ENCODE measurements at regions not wholly inside any gene's neighbourhood (a gene's known extent, or its start where the extent isn't known, plus 50 kb on each side); places are given as distances from the start of the nearest gene placed in this dataset.

- DNase-seq (ENCODE audit: low read depth in 3 of 3): no peak
Measured at GRCh38 chr14:39768589-39768988, 336.4 kb upstream of the FBXO33 start.

- no peak for DNase-seq (ENCODE audit: low read depth in 3 of 3)
Measured at GRCh38 chr14:39766397-39767000, 334.3 kb upstream of the FBXO33 start.

GRCh38 chr14:39765676-39766075, 333.4 kb upstream of the FBXO33 start:
- DNase-seq (ENCODE audit: low read depth in 3 of 3): no peak

GRCh38 chr14:39763402-39763890, 331.2 kb upstream of the FBXO33 start:
- no peak for DNase-seq (ENCODE audit: low read depth in 3 of 3)

GRCh38 chr14:39762576-39763401, 330.6 kb upstream of the FBXO33 start:
- peak in 1 of 3 donors; percentile 18 for DNase-seq (ENCODE audit: low read depth in 3 of 3)

GRCh38 chr14:39755269-39755878, 323.1 kb upstream of the FBXO33 start:
- no peak for DNase-seq (ENCODE audit: low read depth in 3 of 3)

GRCh38 chr14:39740454-39740853, 308.2 kb upstream of the FBXO33 start:
- no peak for DNase-seq (ENCODE audit: low read depth in 3 of 3)

GRCh38 chr14:39739796-39740195, 307.6 kb upstream of the FBXO33 start:
- no peak for DNase-seq (ENCODE audit: low read depth in 3 of 3)

- no peak for DNase-seq (ENCODE audit: low read depth in 3 of 3)
Measured at GRCh38 chr14:39734306-39734705, 302.1 kb upstream of the FBXO33 start.

- DNase-seq (ENCODE audit: low read depth in 3 of 3): no peak
Measured at GRCh38 chr14:39733741-39734140, 301.5 kb upstream of the FBXO33 start.

GRCh38 chr14:39731912-39732311, 299.7 kb upstream of the FBXO33 start:
- DNase-seq (ENCODE audit: low read depth in 3 of 3): peak in 1 of 3 donors; percentile 3

- no peak for DNase-seq (ENCODE audit: low read depth in 3 of 3)
Measured at GRCh38 chr14:39726563-39726962, 294.3 kb upstream of the FBXO33 start.

- DNase-seq (ENCODE audit: low read depth in 3 of 3): no peak
Measured at GRCh38 chr14:39722547-39723273, 290.5 kb upstream of the FBXO33 start.

GRCh38 chr14:39716987-39717570, 284.8 kb upstream of the FBXO33 start:
- DNase-seq (ENCODE audit: low read depth in 3 of 3): no peak

- no peak for DNase-seq (ENCODE audit: low read depth in 3 of 3)
Measured at GRCh38 chr14:39712293-39712999, 280.2 kb upstream of the FBXO33 start.

GRCh38 chr14:39704594-39704993, 272.4 kb upstream of the FBXO33 start:
- DNase-seq (ENCODE audit: low read depth in 3 of 3): no peak

GRCh38 chr14:39694341-39694740, 262.1 kb upstream of the FBXO33 start:
- no peak for DNase-seq (ENCODE audit: low read depth in 3 of 3)

- DNase-seq (ENCODE audit: low read depth in 3 of 3): no peak
Measured at GRCh38 chr14:39683691-39684260, 251.5 kb upstream of the FBXO33 start.

GRCh38 chr14:39682582-39682981, 250.3 kb upstream of the FBXO33 start:
- no peak for DNase-seq (ENCODE audit: low read depth in 3 of 3)

- no peak for DNase-seq (ENCODE audit: low read depth in 3 of 3)
Measured at GRCh38 chr14:39681782-39682399, 249.7 kb upstream of the FBXO33 start.
